ENCODE measurements at regions not wholly inside any gene's neighbourhood (a gene's known extent, or its start where the extent isn't known, plus 50 kb on each side); places are given as distances from the start of the nearest gene placed in this dataset.

DNA sequence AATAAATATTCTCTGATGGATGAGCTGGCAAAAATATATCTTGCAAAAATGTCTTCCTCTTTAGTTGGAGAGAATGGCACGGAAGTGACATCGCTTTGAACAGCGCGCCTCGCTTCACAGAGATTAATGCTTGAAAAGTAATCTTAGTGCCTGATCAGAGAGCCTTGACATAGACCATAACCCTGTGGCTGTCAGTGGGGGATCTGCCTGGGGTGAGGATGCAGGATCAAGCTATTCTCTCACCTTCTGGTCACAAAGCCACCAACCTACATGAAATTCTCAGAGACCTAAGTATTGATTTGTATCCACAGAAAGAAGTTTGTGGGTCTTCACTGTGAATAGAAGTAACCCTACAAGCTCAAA lies 492.6 kb downstream of the LMO4 start:
- Histone ChIP-seq H3K36me3 (ENCODE audit: control insufficient read depth, insufficient read depth, low read length) (no peaks in the 10 kb centered on the region), H3K4me3 (ENCODE audit: low read depth, low read length) (no peak overlapping the region), H3K27me3 (ENCODE audit: control insufficient read depth, insufficient read depth, low read length) (no peaks in the 10 kb centered on the region)
- DNase-seq (ENCODE audit: low read depth): no peak
- TF ChIP-seq, protein P1, sequence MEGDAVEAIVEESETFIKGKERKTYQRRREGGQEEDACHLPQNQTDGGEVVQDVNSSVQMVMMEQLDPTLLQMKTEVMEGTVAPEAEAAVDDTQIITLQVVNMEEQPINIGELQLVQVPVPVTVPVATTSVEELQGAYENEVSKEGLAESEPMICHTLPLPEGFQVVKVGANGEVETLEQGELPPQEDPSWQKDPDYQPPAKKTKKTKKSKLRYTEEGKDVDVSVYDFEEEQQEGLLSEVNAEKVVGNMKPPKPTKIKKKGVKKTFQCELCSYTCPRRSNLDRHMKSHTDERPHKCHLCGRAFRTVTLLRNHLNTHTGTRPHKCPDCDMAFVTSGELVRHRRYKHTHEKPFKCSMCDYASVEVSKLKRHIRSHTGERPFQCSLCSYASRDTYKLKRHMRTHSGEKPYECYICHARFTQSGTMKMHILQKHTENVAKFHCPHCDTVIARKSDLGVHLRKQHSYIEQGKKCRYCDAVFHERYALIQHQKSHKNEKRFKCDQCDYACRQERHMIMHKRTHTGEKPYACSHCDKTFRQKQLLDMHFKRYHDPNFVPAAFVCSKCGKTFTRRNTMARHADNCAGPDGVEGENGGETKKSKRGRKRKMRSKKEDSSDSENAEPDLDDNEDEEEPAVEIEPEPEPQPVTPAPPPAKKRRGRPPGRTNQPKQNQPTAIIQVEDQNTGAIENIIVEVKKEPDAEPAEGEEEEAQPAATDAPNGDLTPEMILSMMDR (IDR thresholded peaks at IDR 0.05; ENCODE audit: insufficient read depth, low read length, poor library complexity, severe bottlenecking): no peak

DNA sequence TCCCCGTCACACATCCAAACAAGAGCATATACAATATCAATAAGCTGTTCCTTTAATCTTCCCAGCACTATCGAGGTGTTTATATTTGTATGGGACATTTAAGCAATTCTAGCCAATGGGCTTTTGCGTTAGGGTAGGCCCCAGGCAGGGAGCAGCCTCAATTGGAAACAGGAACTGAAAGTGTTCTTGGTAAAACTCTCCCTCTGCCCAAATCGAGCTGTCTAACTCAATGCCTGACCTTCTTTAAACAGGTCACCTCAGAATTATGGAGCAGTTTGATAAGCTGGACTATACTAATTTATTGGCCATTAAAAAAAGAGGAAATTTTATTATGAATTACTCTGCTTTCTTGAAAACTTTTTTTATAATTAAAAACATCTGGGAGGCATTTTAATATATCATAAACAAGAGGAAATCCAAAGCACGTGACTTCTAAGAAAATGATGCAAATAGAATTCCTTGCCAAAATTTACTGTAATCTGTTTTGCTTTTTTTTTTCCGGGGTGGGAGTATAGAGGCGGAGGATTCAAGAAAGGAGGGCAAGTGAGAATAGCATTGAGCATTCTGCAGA lies 498.1 kb downstream of the LMO4 start:
- DNase-seq (ENCODE audit: low read depth): no peak
- Histone ChIP-seq H3K4me3 (ENCODE audit: low read depth, low read length) (no peak overlapping the region), H3K36me3 (ENCODE audit: control insufficient read depth, insufficient read depth, low read length) (no peaks in the 10 kb centered on the region), H3K27me3 (ENCODE audit: control insufficient read depth, insufficient read depth, low read length) (no peaks in the 10 kb centered on the region)
- TF ChIP-seq, protein P1 (IDR thresholded peaks at IDR 0.05; ENCODE audit: insufficient read depth, low read length, poor library complexity, severe bottlenecking): no peak

DNA sequence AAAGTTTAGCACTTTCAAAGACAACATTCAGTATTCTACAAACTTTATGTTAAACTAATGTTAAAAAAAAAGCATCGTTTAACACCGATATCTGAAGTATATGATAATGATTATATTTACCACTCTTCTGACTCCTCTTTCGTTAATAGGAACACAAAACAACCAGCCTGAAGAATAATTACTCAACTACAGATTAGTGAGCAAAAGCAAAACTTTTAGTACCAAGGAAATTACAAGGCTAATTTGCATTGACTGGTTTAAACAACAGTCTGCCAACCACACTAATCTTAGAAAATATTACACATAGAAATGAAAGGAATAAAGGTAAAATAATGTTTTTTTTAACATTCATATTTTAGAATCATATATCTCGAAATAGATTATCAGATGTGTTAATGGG lies 500.7 kb downstream of the LMO4 start:
- H3K27me3 ChIP-seq (ENCODE audit: control insufficient read depth, insufficient read depth, low read length): no peaks in the 10 kb centered on the region
- H3K4me3 ChIP-seq (ENCODE audit: low read depth, low read length): no peak overlapping the region
- no peaks in the 10 kb centered on the region for H3K36me3 ChIP-seq (ENCODE audit: control insufficient read depth, insufficient read depth, low read length)
- DNase-seq (ENCODE audit: low read depth): no peak
- TF ChIP-seq, protein P1 (IDR thresholded peaks at IDR 0.05; ENCODE audit: insufficient read depth, low read length, poor library complexity, severe bottlenecking): no peak

DNA sequence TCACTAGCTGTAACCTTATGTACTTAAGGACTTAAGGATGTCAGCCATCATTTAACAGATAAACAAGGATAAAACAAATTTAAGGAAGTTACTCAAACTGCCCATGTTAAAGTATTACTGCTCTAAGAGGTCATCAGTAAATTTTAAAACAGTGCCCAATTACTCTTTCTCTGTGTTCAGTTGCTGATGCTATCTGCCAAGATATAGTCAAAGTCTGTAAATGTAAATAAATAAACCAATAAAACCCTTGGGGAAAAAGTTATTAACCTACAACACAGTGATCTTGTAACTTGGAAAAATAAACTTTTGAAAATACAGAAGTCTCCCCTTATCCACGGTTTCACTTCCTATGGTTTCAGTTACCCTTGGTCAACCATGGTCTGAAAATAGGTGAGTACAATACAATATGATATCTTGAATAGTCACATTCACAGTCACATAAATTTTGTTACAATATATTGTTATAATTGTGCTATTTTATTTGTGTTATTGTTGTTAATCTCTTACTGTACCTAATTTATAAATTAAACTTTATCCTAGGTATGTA lies 501.8 kb downstream of the LMO4 start:
- Histone ChIP-seq H3K4me3 (ENCODE audit: low read depth, low read length) (no peak overlapping the region), H3K36me3 (ENCODE audit: control insufficient read depth, insufficient read depth, low read length) (no peaks in the 10 kb centered on the region), H3K27me3 (ENCODE audit: control insufficient read depth, insufficient read depth, low read length) (no peaks in the 10 kb centered on the region)
- DNase-seq (ENCODE audit: low read depth): no peak
- TF ChIP-seq, protein P1 (IDR thresholded peaks at IDR 0.05; ENCODE audit: insufficient read depth, low read length, poor library complexity, severe bottlenecking): no peak

DNA sequence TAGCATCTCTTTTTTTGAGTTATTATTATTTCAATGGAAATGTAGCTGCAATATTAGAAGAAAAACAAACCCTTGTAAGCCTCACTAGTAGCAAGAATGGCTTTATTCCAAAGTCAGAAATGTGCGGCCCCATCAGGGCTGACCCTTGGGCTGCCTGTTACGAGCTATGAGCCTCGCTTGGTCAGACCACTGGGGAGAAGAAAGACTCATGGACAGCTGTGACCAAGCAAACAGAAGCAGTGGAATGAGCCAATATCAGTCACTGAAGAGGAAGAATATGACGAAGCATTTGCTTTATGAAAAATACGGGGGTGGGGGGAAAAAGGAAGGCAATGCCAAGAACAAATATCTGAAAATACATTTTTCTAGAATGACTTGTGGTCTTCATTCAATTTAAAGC lies 504.5 kb downstream of the LMO4 start:
- no peak for DNase-seq (ENCODE audit: low read depth)
- TF ChIP-seq, protein P1 (IDR thresholded peaks at IDR 0.05; ENCODE audit: insufficient read depth, low read length, poor library complexity, severe bottlenecking): no peak
- Histone ChIP-seq H3K36me3 (ENCODE audit: control insufficient read depth, insufficient read depth, low read length) (no peaks in the 10 kb centered on the region), H3K4me3 (ENCODE audit: low read depth, low read length) (no peak overlapping the region), H3K27me3 (ENCODE audit: control insufficient read depth, insufficient read depth, low read length) (no peaks in the 10 kb centered on the region)

DNA sequence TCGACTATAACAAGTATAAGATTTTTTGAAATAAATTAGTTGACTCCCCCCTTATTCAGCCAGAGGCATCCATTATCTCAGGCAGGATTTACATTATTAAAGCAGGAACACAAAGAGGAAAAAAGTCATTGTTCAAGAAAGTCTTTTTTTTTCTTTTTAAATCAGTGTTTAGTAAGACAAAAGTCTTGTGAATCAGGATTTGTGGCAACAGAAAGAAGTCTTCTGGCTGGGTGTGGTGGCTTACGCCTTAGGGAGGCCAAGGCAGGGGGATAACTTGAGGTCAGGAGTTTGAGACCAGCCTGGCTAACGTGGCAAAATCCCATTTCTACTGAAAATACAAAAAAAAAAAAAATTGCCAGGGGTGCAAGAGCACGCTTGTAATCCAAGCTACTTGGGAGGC lies 505.5 kb downstream of the LMO4 start:
- TF ChIP-seq, protein P1 (IDR thresholded peaks at IDR 0.05; ENCODE audit: insufficient read depth, low read length, poor library complexity, severe bottlenecking): no peak
- Histone ChIP-seq H3K36me3 (ENCODE audit: control insufficient read depth, insufficient read depth, low read length) (no peaks in the 10 kb centered on the region), H3K4me3 (ENCODE audit: low read depth, low read length) (no peak overlapping the region), H3K27me3 (ENCODE audit: control insufficient read depth, insufficient read depth, low read length) (no peaks in the 10 kb centered on the region)
- DNase-seq (ENCODE audit: low read depth): no peak
